HG03060 (cell line): ENCODE measurements at regions not wholly inside any gene's neighbourhood (a gene's known extent, or its start where the extent isn't known, plus 50 kb on each side); places are given as distances from the start of the nearest gene placed in this dataset.
A peak's percentile ranks its signal among the peaks of the same experiment; 100 is the strongest.

Experiments used
- ATAC-seq: cut with Tn5 transposase; IDR thresholded peaks from one replicate; pipeline ENCODE4 v1.9.1; 2021; ENCODE audit warnings: low read depth, moderate number of reproducible peaks; ENCODE audit not compliant: unreplicated experiment

DNA sequence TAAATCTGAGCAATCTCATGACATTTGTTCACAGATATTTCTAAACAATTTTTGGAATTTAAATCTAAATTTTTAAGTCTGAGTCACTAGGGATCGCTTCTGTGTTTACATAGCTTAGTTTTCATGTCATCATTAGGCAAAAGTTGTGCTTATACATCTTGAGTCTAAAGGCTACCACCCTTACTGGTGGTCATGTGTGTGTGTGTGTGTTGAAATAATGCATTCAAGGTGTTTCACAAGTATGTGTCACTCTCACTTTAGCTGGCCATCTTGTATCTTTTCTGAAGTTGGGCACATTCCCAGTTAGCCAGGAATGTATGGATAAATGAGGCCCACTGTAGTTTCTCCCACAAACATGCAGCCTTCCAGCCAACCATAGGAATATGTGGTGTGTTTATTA lies 1162.5 kb upstream of the PRMT6 start:
- no peak for ATAC-seq

DNA sequence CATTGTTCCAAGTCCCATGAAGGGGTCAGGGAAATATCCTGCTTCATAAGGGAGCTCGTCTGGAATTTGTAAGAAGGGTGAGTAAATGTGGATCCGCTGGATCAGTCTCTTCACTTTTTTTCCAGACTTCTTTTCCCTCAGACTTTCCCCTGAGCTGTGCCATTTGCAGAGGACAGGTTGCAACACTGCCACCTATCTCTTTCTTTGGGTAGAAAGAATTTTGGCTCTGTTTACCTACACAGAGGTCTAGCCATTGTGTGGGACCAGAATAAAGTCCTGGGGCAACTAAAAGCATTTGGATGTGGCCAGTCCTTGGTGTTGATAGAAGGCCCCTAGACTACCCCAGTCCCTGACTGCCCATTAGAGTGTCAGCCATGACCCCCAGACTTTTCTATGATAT lies 1146.7 kb upstream of the PRMT6 start:
- no peak for ATAC-seq

DNA sequence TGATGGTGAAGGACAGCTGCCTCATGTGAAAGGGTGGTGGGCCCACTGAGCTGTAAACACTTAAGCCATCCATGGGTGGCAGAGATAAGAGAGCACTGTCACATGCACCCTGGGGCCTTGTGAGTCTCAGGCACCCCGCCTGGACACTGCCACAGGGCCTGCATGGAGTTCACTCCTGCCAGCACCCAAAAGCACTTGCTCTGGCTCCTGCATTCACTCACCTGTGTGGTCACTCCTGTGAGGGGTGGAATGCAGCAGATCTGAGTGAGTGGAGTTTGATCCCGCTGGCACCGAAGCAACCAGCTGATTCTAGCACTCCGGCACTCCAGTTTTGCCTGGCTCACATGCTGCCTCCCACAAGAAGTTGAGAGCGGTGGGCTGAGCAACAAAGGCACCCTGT lies 1142.1 kb upstream of the PRMT6 start:
- ATAC-seq, result no peak

DNA sequence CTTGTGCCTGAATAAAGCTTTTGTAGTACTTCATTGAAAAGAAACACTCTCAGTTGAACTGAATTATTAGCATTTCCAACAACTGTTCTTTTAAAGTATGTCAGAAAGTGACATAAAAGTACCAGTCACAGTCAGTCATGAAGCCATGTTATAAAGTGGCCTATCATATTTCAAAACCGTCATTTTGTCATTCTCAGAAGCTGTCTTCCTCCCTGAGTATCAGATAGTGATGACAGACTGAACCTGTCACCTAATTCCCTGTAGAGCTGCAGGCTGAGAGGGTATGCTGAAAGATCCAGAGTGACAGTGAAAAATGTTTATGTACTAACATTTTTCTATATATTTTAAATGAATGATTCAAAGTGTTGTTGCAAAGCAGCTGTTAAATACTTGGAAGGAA lies 1121.7 kb upstream of the PRMT6 start:
- ATAC-seq, result no peak

DNA sequence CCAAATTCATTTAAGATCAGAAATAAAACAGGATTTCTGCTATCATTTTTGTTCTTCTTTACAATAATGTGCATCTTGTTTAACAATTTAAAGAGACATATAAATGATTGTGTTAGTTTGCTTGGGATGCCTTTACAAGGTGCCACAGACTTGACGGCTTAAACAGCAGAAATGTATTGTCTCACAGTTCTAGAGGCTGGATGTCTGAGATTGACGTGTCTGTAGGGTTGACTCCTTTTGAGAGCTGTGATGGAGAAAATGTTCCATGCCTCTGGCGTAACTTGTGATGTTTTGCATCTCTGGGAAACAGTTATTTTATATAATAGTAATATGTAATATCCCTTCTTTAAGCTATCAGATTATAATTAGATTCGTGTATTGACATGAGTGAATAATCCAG lies 1091.6 kb upstream of the PRMT6 start:
- no peak for ATAC-seq

DNA sequence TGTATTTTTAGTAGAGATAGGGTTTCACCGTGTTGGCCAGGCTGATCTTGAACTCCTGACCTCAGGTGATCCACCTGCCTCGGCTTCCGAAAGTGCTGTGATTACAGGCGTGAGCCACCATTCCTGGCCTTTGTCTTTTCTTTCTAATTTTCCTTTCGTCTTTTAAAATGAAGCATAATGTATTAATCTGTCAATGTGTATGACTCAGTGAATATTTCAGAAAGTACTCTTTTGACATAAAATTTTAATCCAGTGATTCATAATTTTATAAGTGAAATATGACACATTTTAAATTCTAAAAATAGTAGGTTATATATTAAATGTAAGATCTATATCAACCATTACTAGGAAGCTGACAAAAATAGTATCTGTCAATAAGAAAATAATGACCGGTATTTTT lies 1059.0 kb upstream of the PRMT6 start:
- ATAC-seq, result no peak

DNA sequence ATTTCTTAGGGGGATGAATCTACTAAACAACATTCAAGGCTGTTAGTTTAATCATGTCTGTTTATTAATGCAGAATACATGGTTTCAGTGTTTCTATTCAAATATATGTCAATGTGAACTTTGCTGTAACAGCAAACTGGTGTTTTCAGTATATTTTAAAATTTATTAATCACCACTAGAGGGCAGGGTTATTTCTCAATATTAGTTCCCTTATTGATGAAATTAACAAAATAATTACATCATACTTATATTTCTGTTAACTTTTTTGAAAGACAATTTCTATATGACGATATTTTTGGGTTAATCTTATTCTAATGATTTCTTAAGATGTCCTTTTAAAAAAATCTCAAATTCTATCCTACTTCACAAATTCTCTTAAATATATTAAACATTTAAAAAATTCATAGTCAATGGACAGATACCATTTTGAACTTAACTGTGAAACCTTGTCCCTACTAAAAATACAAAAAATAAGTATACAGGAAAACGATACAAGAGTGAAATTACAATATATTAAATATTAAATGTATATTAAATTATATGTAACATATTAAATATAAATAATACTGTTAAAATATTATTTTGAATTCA lies 1034.1 kb upstream of the PRMT6 start:
- no peak for ATAC-seq

DNA sequence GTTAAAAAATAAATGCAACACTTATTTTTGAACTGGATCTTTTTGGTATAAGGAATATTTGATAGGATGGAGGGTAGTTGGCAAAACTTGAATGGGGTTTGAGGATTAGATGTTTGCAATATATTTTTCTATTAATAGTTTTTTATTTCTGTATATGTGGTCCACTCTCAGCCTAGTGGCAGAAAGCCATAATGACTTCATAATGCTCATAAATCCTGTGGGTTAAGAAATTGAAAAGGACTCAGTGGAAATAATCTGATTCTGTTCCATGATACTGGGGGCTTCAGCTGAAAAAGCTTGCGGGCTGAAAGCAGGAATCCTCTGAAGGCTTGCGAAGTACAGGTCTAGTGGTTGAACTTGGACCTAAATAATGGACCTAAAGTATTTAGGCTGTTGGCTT lies 1028.6 kb upstream of the PRMT6 start:
- ATAC-seq, result no peak

DNA sequence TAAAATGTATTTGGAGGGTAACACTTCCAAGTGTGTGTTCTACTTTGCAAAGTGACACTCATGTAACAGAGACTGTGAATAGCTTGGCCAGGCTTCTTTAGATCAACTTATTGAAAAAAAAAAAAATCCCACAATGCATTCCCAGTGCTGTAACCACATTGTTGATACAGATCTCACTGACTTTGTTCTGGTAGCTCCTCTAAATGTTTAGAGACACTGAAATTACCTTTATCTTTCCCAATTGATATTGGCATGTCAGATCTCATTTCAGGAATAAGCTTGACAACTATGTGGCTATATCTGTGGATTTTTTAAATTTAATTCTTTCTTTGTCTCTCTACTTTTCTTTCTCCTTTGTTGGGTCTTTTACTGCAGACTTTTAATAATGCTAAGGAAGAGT lies 1018.9 kb upstream of the PRMT6 start:
- ATAC-seq, result no peak

DNA sequence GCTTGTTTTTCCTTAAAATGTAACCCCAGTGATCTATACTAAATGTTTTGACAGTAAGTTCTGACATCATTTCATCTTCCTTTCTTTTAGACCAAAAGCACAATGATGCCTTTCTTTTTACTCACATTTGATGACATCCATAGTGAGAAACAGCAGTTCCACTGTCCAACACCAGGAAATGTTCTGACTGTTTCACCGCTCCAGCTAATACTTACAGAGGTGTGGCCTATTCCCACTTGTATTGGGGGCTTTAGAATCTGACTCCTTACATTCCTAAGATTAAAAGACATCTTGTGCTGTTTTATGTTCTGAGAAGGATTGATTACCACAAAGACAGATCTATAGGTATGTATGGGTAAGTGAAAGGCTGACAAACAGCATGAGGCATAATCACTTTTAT lies 1018.2 kb upstream of the PRMT6 start:
- ATAC-seq, result no peak

DNA sequence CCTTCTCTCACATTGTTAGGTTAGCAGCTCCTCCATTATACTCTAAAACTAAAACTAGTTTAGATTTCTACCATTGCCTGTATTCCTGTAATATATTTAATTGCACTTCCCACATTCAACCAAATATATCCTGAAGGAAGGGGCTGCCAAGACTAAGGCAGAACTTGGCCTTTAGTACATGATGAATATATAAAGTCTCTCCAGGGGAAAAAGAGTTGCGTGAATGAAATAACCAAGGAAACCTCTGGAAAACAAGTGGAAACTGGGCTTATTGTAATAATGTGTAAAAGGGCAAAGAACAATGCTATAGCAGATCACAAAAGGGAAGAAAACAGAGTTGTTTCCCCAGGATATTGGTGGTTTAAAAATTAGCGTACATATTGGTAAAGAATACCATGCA lies 1012.5 kb upstream of the PRMT6 start:
- no peak for ATAC-seq

DNA sequence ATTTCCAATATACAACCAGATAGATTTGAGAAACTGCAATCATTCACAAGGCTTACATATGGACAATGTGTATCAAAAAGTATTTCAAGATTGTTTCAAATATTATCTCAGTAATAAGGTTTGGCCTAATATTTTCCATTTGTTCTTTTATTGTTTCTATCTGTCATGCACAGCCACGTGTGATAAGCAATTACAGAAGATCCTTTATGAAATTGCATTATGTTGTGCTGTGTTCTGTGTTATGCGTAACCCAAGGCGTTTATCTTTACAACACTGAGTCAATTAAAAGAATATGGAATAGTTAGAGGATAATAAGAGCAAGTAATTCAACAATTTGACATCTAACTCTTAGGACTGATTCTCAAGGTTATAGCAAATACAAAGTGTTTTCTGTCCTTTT lies 1009.3 kb upstream of the PRMT6 start:
- no peak for ATAC-seq

DNA sequence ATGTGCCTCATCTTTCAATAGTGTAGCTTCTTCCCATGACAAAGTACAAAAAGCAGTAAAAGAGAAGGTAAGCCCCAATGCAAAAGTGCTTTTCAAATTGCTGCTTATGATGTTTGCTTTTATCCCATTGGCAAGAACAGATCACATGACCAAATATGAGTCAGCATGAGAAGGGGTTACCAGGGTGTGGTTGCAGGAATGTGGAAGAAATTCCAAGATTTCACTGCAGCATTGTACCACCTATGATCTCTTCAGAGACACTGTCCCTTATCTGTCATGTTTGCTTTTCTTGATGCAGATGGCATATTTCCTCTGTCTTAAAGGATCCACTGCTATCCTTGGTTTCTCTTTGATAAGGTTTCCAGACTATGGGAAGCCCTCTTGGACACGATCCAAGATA lies 1006.9 kb upstream of the PRMT6 start:
- ATAC-seq, result no peak

DNA sequence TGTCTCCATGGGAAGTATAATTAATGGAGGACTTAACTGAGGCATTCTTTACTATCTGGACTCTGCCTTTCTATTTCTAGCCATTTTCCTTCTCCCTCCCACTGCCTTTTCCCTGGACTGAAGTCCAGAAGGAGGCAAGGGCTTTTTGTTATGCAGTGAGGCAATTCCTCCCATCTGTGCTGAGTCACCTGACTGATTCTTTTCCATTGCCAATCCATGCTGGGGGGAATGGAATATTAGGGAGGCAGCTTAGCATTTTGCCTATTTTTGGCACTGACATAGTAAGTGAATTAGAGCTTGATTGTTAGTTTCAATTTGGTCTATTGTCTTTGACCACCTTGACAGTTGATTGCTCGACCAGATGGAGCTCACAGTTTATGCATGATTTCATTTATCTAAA lies 1000.6 kb upstream of the PRMT6 start:
- no peak for ATAC-seq

DNA sequence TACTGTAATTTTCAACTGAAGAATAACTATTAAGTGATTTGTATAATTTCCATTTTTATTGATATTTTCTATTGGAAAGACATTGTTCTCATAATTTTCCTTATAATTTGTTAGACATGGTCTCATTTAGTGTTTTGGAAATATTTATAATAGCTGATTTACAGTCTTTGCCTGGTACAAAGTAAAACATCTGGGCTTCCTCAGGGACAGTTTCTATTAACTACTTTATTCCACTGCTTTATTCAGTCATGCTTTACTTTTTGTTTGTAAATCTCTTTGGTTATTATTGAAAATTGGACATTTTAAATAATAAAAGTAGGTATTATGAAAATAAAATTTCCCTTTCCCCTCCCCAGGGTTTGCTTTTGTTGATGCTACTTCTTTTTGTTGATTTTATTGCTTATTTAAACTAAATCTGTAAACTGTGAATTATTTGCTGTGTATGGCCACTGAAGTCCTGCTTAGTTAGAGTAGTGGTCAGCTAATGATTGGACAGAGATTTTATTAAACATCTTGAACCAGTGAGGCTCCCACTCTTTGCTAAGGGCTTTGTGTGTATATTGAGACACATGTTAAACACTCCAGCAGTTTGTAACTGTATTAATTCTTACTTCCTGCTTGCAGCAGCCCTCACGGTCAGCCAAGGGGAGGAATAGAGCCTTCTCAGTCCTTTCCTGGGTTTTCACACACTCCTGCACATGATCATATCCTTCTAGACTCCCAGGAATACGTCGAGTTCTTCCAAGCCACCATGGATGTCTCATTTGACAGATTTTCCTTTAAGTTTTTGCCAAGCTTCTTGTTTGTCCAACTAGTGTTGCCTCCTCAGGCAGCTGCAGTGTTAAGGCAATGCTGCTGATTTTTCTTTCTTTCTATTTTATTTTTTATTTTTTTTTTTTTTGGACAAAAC lies 994.6 kb upstream of the PRMT6 start:
- ATAC-seq, result no peak

DNA sequence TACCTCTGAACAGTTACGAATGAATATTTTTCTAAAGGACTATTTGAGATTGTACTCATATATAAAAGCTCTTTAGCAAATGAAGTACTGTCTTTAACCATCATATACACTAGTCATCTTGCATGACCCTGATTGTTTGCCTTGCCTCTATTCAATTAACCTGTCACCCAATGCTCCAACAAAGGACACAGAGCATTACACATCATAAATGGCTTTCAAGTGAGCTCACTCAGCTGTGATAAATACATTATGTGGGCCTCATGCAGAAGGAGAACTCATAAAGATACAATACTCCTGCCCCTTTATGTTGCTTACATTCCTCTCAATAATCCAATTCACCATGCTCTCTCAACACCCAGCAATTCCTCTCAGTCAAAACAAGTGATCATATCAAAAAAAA lies 993.0 kb upstream of the PRMT6 start:
- ATAC-seq, result no peak

DNA sequence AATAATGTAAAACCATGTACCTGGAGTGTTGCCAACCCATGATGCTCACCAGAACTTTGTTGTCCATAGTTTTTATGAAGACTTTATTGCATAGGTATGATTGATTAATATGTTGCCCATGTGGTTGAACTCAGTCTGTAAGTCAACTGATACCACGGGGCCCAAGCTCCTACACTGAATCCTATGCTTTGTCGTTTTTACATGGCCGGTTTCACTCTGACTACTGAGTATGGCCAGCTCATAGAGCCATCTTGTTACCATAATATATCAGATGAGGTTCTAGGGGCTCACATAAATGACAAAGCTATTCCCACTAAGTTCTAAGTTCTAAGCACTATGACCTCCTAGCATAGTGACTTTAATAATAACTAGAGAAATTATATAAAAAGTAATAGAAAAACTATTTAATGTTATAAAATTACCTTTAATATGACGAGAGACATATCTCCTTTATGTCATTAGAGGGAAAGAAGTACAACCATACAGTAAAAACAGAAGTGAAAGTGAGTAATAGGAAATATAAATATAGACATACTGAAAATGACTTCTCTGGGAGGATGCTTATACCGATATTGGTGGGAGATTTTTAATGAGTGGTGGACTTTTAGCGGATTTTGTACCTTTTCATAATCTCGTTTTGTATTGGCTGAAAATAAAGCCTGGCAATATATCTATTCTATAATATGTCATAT lies 983.4 kb upstream of the PRMT6 start:
- ATAC-seq, result peak; percentile 71

DNA sequence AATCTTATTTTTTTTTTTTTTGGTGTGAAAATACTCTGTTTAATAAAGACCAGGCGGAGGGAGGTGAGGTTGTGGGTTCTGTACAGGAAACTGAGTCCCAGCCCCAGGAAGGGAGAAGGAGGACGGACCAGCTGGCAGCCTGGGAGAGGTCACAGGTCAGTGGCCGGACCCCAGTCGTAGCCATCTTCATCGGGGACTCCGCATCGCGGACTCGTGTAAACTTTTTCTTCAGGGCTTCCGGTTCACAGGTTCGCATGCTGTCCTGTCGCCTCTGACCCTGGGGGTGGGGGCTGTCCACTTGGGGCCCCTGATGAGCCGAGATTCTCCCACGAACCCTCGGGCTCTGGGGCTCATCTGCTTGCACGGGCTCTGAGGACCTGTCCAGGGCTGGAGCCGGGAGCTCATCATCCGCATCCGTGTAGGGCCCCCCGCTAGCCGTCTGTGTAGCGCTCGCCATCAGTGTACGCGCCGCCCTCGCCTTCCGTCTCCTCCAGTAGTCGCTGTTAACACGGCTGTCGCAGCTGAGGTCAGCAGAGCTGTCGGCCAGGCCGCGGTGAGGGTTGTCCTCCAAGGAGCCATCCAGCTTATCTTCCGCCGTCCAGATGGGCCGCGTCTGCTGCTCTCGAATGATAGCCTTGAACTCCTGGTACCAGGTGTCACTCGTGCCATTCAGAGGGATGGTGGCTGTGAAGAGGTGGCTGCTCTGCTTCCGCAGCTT lies 975.7 kb upstream of the PRMT6 start:
- no peak for ATAC-seq

DNA sequence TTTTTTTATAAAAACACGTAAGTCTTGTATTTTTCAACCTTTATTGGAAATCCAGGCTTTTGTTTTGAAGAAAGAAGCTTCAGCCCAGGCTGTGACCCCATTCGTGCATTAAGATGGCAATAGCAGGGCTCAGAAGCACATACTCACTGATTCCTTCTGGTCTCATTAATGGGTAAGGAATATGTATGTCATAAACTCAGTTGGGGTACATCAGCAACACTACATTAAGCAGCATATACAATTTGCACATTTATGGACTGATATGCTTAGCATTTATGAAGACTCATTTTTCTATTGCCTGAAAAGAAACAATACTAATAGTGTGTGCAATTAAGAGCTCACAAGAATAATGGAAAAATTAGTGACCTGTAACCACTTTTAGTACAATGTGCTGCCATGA lies 945.4 kb upstream of the PRMT6 start:
- no peak for ATAC-seq

DNA sequence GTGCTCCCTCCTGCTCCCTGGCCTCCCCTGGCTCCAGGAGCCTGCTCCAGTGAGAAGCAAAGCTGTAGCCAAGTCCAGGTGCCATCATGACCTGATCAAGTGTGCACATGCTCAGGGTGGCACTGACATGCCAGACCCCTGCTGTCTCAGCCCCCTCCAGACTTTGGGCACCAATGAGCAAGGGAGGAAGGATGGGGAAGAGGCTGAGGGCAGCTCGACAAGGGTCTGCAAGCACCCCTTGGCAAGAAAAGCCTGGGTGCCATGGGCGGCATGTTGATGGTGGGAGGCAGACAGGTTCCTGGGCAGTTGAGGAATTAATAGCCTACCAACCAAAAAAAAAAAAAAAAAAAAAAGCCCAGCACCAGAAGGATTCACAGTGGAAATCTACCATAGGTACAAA lies 942.6 kb upstream of the PRMT6 start:
- ATAC-seq, result no peak

DNA sequence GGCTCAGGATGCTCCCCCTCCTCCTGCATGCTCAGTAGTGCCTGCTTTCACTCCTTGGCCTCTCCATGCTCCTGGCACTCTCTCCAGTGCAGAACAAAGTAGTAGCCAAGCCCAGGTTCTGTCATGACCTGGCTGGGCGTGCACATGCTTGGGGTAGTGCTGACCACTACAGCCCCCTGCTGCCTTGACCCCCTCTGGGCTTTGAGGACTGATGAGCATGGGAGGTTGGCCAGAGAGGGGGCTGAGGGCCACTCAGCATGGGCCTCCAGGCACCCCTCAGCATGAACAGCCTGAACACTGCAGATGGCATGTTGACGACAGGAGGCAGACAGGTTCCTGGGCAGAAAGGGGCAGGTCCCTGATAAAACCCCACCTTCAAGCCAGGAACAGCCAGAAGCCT lies 935.7 kb upstream of the PRMT6 start:
- ATAC-seq, result no peak
